ENCODE measurements at regions not wholly inside any gene's neighbourhood (a gene's known extent, or its start where the extent isn't known, plus 50 kb on each side); places are given as distances from the start of the nearest gene placed in this dataset.

DNA sequence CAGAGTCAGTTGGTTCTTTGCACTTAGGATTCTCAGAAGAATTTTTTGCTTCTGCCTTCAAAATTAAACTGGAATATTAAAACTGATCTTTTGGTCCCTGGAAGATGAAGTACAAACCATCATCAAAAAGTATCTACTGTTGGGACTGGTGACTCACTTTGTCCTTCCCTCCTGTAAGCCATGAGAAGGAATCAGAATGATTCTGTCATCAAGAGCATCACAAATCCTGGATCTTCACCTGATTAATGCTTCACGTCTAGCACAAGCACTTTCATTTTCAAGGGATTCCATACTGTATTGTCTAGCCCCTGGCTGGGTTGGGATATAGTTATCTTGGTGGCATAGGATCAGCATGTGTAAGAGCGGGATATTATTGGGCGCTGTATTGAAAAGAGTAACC, 69.3 kb upstream of the CYP1B1 start:
- DNase-seq (ENCODE audit: low spot score) = no peak
- H3K9me2 ChIP-seq (replicated peaks; ENCODE audit: insufficient read depth) = no peaks in the 10 kb centered on the region
- no peak overlapping the region for H3K4me3 ChIP-seq
- no peak overlapping the region for H3K4me2 ChIP-seq
- WGBS (ENCODE audit: low lambda C conversion rate, missing lambda C conversion rate) = 94% methylated on average over 3 of the region's 3 CpGs
- H3K4me1 ChIP-seq (ENCODE audit: insufficient read depth) = peaks cover 12% of the 10 kb centered on the region
- H3K79me2 ChIP-seq = no peaks in the 10 kb centered on the region
- peak overlapping the region; percentile 93 for H3K27ac ChIP-seq
- H3K27me3 ChIP-seq = no peaks in the 10 kb centered on the region
- H4K20me1 ChIP-seq (ENCODE audit: insufficient read depth, poor library complexity, severe bottlenecking) = no peaks in the 10 kb centered on the region
- no peaks in the 10 kb centered on the region for H3K36me3 ChIP-seq (replicated peaks; ENCODE audit: insufficient read depth, low read depth)
- H3K9me3 ChIP-seq (ENCODE audit: low read depth) = no peaks in the 10 kb centered on the region
- no peak overlapping the region for H2AFZ ChIP-seq
- TF ChIP-seq EZH2 (IDR thresholded peaks at IDR 0.05; ENCODE audit: borderline replicate concordance) (no peak), EZH2phosphoT487 (IDR thresholded peaks at IDR 0.05; ENCODE audit: low read depth, severe bottlenecking, unreplicated experiment) (no peak)

- Histone ChIP-seq H3K36me3 (replicated peaks; ENCODE audit: insufficient read depth, low read depth) (no peaks in the 10 kb centered on the region), H3K9me2 (replicated peaks; ENCODE audit: insufficient read depth) (no peaks in the 10 kb centered on the region), H3K27ac (no peak overlapping the region), H3K9me3 (ENCODE audit: low read depth) (no peaks in the 10 kb centered on the region), H3K4me2 (no peak overlapping the region), H3K4me3 (no peak overlapping the region), H3K4me1 (ENCODE audit: insufficient read depth) (peaks cover 12% of the 10 kb centered on the region), H4K20me1 (ENCODE audit: insufficient read depth, poor library complexity, severe bottlenecking) (no peaks in the 10 kb centered on the region), H3K79me2 (no peaks in the 10 kb centered on the region), H2AFZ (no peak overlapping the region), H3K27me3 (no peaks in the 10 kb centered on the region)
- no peak for DNase-seq (ENCODE audit: low spot score)
- TF ChIP-seq EZH2 (IDR thresholded peaks at IDR 0.05; ENCODE audit: borderline replicate concordance) = no peak
- no peak for TF ChIP-seq CTCF (IDR thresholded peaks at IDR 0.05; ENCODE audit: poor library complexity)
- no peak for TF ChIP-seq EZH2phosphoT487 (IDR thresholded peaks at IDR 0.05; ENCODE audit: low read depth, severe bottlenecking, unreplicated experiment)
- WGBS (ENCODE audit: low lambda C conversion rate, missing lambda C conversion rate) = 92% methylated on average over 4 of the region's 4 CpGs
Measured at GRCh38 chr2:38142627-38143026, 66.7 kb upstream of the CYP1B1 start.

DNA sequence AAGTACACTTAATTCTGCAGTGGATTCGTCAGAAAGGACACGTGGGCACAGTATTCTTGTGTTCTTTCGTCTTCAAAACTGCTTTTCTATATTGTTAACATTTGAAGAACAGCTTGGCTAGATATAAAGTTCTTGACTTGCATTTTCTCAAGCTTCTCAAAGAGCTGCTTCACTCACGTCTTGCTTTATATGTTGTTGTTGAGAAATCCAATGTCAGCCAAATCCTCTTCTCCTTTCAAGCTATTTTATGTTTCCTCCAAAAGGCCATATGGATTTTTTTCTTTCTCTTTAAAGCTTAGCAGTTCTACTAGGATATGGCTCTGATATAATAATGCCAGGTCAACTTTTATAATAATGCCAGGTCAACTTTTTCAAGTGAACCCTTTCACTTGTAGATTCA, 65.5 kb upstream of the CYP1B1 start:
- no peak for TF ChIP-seq EZH2phosphoT487 (IDR thresholded peaks at IDR 0.05; ENCODE audit: low read depth, severe bottlenecking, unreplicated experiment)
- TF ChIP-seq EZH2 (IDR thresholded peaks at IDR 0.05; ENCODE audit: borderline replicate concordance) = no peak
- no peak for TF ChIP-seq CTCF (IDR thresholded peaks at IDR 0.05; ENCODE audit: poor library complexity)
- Histone ChIP-seq H3K9me2 (replicated peaks; ENCODE audit: insufficient read depth) (no peaks in the 10 kb centered on the region), H3K27ac (no peak overlapping the region), H3K9me3 (ENCODE audit: low read depth) (no peaks in the 10 kb centered on the region), H4K20me1 (ENCODE audit: insufficient read depth, poor library complexity, severe bottlenecking) (no peaks in the 10 kb centered on the region), H2AFZ (no peak overlapping the region), H3K4me1 (ENCODE audit: insufficient read depth) (peaks cover 5% of the 10 kb centered on the region), H3K4me3 (no peak overlapping the region), H3K79me2 (no peaks in the 10 kb centered on the region), H3K36me3 (replicated peaks; ENCODE audit: insufficient read depth, low read depth) (no peaks in the 10 kb centered on the region), H3K27me3 (no peaks in the 10 kb centered on the region), H3K4me2 (no peak overlapping the region)
- WGBS (ENCODE audit: low lambda C conversion rate, missing lambda C conversion rate) = 68% methylated on average over 4 of the region's 4 CpGs
- DNase-seq (ENCODE audit: low spot score) = no peak

DNA sequence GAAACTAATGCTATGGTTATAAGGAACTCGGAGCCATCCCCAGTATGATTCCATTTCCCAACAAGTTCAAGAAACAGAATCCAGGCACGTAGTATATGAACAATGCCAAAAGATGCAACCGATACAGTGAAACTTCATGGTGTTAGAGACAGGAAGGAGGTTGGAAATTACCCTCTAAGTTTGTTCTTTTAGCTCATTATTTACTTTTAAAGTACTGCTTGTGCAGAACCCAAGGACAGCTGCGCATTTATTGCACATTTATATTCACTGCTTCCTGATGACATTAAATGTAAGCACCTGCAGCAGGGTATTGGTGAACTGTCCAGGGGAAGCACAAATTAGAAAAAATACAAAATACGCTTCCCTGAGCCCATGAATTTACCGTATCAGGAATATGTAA, 63.0 kb upstream of the CYP1B1 start:
- Histone ChIP-seq H3K9me2 (replicated peaks; ENCODE audit: insufficient read depth) (no peaks in the 10 kb centered on the region), H3K4me3 (no peak overlapping the region), H3K27me3 (no peaks in the 10 kb centered on the region), H2AFZ (no peak overlapping the region), H3K27ac (no peak overlapping the region), H3K4me1 (ENCODE audit: insufficient read depth) (no peaks in the 10 kb centered on the region), H3K79me2 (no peaks in the 10 kb centered on the region), H3K36me3 (replicated peaks; ENCODE audit: insufficient read depth, low read depth) (no peaks in the 10 kb centered on the region), H3K9me3 (ENCODE audit: low read depth) (no peaks in the 10 kb centered on the region), H4K20me1 (ENCODE audit: insufficient read depth, poor library complexity, severe bottlenecking) (no peaks in the 10 kb centered on the region), H3K4me2 (no peak overlapping the region)
- TF ChIP-seq EZH2phosphoT487 (IDR thresholded peaks at IDR 0.05; ENCODE audit: low read depth, severe bottlenecking, unreplicated experiment) = no peak
- no peak for TF ChIP-seq CTCF (IDR thresholded peaks at IDR 0.05; ENCODE audit: poor library complexity)
- TF ChIP-seq EZH2 (IDR thresholded peaks at IDR 0.05; ENCODE audit: borderline replicate concordance) = no peak
- DNase-seq (ENCODE audit: low spot score) = no peak
- WGBS (ENCODE audit: low lambda C conversion rate, missing lambda C conversion rate) = 85% methylated on average over 6 of the region's 6 CpGs
